NCI-H2107 treated with DMSO at 0.1 percent for 48 hours (cell line): ENCODE measurements at regions not wholly inside any gene's neighbourhood (a gene's known extent, or its start where the extent isn't known, plus 50 kb on each side); places are given as distances from the start of the nearest gene placed in this dataset.

Experiments
- DNase-seq: peaks from one replicate; lab custom pipeline; 2025; ENCODE audit not compliant: unreplicated experiment; lab: John Stamatoyannopoulos, UW

DNA sequence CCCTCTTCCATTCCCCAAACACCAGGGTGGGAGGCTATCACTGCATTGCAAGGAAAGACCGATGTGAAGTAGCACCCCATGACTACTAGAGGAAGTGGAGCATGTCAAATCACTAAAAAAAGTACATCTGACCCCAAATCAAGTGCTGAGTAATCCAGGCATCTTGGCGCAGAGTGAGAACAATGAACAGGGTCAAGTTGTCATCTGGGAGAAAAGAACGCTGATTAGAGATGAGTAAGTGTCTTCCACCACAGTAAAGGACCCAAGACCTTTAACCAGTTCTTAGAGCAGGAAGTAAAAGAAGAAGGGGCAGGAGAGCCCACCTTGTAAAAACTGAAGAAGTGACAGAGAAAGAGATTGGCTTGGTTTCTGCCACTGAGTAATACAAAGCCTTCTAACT lies 75.0 kb upstream of the RAD23B start:
- DNase-seq, result no peak

DNA sequence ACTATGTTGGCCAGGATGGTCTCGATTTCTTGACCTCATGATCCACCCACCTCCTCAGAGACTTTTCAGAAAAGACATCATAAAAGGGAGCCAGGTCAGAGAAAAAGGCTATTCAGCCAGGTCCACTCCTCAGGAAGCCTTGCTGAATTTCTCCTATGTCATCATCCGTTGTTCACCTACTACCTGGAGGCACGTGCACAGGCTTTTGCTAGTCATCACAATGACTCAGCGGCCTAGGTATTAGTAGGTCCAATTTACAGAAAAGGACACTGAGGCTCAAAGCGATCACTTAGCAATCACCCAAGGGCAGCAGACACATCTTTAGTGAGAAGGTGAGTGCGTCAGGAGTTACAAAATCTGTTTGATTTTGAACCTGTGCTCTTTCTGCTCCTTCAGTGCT lies 72.3 kb upstream of the RAD23B start:
- no peak for DNase-seq

DNA sequence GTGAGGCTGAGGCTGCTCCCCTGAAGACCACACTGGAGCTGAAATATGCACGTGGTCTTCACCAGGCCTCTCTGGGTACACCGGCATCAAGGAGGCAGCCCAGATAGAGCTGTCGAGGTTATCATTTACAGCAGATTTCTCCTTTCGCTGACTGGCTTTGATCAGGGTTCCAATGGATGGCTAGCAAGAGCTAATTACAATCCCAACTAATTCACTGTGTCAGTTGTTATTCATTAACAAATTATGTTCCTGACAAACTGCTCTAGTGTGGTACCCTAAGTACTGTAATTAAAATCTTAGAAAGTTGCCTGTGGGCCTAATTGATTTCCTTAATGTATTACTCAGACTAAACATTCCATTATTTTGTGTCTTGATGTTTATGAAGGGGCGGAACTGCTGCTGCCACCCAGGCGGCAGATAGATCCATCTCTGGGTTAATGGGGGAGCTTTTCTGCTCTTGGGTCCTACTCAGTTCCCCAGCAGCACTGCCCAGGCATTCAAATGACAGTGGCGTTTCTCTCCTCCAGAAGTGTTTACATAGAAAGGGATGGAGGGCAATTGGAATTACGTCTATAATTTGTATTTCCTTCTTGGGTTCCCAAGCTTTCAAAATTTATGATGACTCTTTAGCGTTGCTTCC lies 71.7 kb upstream of the RAD23B start:
- no peak for DNase-seq

DNA sequence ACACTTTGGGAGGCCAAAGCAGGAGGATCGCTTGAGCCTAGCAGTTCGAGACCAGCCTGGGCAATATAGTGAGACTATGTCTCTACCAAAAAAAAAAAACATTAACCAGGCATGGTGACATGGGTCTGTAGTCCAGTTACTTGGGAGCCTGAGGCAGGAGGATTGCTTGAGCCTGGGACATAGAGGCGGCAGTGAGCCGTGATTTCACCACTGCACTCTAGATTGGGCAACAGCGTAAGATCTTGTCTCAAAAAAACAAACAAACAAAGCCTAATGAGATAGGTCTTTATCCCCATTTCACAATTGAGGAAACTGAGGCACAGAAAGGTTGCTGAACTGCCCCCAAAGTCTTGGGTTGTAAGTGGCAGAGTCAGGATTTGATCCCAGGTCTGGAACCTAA lies 70.5 kb upstream of the RAD23B start:
- DNase-seq, result no peak

DNA sequence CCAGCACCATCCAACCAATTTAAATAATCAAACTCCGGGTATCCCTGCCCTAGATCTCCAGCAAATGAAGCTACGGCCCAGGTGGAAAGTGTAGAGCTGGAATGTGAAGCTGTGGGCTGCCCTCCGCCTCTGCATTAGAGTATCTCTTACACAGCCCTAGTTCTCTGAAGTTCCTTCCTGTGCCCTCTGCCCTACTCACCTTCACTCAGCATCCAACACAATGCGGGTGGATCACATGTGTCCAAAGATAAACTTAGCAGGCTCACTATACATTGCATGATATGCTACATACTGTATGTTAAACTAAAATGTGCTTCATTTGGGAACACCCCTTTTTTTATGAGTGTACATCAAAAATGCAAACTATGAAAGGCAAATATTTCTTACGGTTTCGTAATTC lies 70.0 kb upstream of the RAD23B start:
- DNase-seq, result no peak

DNA sequence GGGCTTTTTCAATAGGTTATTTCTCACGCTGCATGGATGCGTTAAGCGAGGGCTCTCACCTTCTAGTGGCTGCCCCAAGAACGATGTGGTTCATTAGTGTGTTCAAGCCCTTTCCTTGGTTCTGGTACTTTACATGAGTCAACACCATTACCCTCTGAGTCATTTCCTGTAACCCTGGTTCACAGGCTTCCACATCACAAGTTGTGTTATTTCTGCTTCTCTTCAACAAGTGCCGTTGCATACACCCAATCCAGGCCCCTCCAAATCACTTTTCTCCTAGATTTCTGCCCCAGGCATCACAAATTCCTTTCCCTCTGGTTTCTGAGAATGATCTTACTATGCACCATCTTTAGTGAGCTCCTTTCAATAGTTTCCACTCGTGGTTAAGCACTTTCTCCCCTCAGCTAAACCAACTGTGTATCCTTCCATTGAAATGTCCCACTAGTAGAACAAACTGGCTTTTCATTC lies 69.5 kb upstream of the RAD23B start:
- DNase-seq, result no peak

DNA sequence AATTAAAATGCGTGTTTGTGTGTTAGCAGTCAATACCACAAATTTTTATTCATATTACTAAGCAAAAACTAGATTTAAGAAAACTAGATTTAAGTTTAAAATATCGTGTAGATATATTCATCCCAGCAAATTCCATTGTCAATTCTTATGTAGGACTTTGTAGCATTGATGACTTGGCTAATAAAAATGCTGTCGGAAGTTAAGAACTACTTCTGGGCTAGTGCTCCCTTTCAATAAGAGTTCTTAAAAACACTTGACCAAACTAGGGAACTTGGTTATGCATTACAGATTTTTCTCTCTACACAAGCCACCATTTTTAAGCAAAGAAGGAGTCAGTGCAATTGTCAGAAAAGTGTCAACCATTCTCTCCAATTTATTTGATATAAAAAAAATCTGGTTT lies 68.7 kb upstream of the RAD23B start:
- DNase-seq, result no peak

DNA sequence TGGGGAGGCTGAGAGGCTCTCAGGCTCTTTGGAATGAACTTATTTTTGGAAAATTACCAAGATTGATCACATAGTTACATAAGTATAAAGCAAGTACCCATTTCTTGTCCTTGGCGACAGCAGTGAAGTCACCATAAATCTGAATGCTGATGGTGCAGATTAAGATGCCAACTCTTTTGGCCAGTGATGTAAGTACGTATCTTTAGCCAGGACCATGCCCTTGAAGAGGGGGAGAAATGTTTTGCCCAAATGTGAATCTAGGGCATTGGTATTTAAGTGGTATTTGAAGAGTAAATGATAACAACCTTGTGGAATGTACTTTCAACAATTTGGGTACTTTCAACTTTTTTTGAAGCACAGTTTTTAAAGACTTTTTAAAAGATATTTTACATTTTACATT lies 68.2 kb upstream of the RAD23B start:
- no peak for DNase-seq

DNA sequence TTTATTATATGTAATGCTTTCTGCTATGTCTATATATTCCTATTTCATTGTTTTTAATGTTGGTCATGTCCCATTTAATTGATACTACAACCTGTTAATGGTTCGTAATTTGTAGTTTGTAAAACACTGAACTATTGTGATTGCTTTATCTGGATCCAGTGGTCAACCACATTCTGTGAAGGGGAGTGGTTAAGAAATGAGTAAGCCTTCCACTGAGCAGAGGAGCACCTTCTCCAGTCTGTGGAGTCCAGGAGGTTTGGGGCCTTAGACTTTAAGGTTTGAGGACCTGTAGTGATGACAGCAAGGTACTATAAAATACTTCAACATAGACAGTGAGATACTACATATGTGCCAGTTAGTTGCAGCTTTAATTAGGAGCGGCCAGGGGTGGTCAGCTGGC lies 67.7 kb upstream of the RAD23B start:
- DNase-seq, result no peak

DNA sequence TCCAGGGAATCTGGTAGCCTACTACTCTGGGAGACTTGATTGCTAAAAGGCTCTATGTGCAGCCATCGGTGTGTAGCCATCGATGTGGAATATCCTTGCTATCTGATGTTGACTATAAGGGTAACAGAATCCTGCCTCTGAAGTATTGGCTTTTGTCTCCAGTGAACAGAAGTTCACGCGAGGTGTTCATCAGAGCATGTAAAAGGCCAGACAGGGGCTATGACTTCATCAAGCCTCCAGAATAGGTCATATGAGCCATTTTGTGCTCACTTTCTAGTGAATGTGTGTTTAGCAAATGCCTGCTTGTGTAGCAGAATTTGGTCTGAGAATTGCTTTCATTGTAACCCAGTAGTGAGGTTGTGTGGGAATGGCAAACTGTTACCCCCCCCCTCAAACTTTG lies 66.8 kb upstream of the RAD23B start:
- no peak for DNase-seq

DNA sequence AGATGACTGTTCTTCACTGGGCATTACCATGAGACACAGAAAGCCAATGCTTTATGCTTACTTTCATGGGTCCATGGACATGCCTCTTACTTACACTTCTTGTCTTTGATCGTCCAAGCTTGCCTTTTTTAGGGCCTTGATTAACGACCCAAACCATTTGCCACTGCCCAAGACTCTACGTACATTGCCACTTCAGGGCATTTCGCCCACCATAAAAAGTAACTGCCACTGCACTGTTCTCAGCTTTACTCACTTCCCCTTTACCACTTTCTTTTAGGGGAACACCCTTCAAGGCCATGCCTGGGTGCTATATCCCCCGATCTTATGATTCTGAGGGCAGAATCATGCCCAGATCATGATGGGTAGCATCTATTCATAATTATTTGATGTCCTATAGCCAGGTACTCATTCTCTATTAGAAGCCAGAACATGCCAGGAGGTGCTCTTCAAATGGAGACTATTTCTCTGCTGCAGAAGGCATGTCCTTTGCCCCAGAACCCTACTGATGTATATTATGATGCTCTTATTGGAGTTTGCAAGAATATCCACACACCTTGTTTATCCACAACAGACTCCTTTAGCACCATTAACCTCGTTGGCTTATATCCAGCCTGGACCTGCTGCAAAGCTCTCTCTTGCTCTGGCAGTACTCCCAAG lies 64.1 kb upstream of the RAD23B start:
- no peak for DNase-seq

DNA sequence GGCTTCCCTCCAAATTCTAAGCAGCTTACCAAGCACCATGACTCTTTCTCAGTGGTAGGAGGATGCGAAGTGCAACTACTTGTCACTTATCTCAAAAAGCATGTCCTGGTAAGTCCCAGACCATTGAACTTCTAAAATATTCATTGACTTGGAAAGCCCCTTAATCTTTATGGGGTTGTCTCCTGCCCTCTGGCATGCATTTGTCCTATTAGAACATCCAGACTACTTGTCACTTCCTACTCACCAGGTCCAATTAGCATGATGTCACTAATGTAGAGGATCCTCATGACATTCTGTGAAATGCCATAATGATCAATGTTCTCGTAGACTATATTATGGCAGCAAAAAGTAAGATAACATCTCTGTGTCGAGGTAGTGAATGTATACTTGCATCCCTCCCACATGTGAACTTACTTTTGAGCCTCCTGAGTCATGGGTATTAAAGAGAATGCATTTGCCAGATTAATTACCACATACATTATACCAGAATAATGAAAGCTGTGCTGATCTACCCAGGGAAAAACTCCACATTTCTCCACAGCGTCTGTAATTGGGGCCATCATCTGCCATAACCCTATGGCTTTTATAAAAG lies 63.5 kb upstream of the RAD23B start:
- DNase-seq, result no peak

DNA sequence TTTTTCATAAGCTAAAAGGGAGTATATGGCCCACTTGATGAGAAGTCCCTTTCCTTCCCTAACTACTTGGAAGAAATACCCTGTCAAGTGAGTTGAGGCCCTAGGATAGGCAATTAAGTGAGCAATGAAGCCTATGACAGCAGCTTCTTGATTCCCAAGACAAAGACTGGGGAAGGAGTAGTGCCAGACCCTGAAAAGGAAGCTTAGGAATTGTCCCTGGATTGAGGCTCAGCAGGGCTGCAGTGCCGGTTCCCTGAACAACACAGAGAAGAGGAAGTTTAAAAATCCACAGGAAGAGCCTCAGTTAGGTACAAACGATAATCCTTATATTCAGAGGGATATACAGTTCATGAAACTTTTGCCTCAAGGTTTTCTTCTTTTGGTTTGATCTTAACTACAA lies 61.8 kb upstream of the RAD23B start:
- DNase-seq, result no peak

DNA sequence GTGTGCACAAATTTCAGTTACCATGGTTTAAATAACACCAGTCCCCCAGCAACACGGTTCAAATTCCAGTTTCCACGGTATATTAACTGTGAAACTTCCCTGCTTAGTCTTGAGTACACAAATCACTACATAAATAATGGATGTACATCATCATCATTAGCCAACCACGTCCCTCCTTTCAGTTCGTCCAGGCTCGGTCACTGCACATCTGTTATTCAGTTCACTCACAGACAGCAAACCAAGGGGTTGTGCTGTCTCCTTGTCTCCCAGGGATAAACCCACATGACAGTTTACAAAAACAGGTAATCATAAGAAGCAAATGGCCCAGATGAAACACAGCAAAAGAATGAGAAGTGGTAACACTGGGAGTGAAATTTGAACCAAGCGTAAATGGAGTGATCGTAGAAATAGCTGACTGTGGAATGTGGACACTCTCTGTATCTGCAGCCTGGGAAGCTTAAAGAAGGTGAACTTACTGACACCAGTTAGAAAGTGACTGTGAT lies 61.0 kb upstream of the RAD23B start:
- no peak for DNase-seq

DNA sequence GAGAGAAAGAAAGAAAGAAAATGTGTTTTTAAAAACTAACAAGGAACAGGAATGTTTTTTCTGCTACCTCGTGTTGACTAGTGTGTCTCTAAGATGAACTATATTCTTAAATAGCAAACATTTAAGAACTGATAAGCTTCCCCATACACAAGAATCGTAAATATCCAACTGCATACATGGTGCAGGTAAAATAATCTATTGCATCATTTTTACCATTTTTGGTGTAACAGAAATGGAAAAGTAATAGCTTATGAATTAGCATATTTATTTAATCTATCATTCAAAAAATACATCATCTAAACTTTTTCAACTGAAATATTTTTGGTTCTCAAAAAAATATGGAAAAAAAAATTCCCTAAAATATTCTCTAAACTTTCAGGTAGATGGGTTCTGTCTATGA lies 59.7 kb upstream of the RAD23B start:
- DNase-seq, result no peak

DNA sequence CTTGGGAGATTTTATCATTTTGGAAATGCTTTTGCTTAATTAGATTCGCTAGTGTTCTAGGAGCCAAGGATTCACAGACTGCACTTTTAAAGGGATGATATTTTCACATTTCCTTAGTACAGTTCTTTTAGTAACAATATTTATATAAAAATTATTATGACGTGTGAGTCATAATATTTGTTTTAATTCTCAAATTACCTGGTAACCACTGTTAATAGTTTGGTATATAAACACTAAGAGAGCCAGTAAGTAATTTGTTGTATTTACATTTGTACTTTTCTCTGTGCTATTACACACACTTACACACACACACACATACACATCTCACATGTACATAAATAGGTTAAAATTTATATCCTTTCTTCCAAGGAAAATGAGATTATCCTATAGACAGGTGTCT lies 58.8 kb upstream of the RAD23B start:
- DNase-seq, result no peak

DNA sequence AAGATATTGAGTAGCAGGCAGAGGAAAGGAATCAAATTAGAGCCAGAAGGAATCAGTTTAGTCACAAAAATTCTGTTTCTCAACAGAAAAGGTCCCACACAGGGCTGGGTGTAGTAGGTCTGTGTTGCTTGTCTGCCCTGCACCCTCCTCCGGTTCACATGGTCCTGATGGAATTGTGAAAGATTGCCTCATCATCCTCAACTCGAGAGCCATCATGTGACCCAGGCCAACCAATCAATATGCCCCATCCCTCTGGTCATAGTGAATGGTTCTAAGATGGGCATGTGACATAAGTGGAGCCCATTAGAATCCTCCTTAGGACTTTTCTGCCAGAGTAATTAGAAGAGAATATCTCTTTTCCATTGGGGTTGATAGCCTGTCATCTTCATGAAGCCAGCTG lies 56.7 kb upstream of the RAD23B start:
- no peak for DNase-seq

DNA sequence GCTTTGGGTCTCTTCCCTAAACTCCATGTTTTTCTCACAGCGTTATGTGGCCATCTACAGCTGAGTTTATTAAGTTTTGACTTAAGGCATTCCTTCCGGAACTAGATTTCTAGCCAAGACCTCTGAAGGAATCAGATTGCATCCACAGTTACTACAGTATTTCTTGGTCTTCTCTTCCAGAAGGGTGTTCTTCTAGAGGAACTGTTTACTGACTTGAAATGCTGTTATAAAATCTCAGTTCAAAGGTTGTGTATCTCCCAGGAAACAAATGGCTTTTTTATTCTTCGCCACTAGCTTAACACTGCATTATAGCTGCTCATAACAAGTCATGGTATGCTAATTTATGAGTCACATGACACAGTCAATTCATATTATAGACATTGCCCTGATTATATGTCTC lies 55.3 kb upstream of the RAD23B start:
- DNase-seq, result peak; percentile 45

DNA sequence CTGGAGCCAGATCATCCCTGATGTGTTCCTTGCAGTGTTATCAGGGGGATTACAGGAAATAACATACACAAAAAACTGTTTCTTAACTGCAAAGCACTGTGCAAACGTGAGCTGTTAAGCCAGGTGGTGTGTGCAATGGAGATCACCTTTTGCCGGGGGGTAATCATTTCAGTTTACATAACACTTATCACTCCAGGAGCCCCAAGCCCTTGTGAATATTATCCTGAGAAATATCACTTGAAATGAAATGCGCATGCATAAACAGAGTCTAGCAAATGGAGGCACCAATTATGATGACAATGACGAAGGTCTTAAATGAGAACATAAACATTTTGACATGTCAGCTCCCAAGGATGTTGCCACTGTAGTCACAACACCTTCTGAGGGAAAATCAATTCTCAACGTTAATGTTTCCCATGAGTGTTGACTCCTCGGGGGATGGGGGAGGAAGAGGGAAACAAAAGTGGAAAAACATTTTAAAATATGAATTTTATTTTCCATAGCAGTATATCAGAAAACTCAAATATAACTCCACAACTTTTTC lies 54.5 kb upstream of the RAD23B start:
- peak; percentile 78 for DNase-seq

DNA sequence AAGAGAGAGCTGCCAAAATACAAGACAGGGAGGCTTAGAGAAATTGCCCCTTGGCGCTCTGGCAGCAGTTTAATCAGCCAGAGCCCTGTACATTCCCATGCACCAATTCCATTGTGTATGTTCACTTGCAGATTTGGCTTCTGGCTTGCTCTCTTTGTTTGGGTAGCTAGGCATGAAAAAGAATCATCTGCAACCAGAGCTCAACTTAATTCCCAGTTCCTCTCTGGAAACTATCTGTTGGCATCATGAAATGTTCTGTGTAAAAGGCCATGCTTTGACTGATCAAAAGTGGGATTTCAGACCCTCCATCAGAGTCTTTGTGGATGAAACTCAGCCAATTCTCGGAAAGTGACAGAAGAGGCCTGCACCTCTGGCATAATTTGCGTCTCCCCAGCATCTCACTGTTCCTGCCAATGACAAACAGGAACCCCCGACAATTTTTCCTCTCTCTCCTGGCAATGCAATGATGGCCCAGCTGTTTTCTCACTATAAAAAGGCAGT lies 53.8 kb upstream of the RAD23B start:
- no peak for DNase-seq
